Central memory CD8-positive, alpha-beta T cell (primary cell): ENCODE measurements at regions not wholly inside any gene's neighbourhood (a gene's known extent, or its start where the extent isn't known, plus 50 kb on each side); places are given as distances from the start of the nearest gene placed in this dataset.
"Not testable (repeated sequence)": the region's sequence is repeated elsewhere in the genome, so short reads cannot be mapped to it uniquely, and the experiment has no call there.

Experiments used
- ATAC-seq: fragments of 150-1000 bp; cut with Tn5 transposase; replicated peaks from 2 replicates; pipeline ENCODE4 v1.10.0; 2022; ENCODE audit warnings: mild to moderate bottlenecking, moderate FRiP score, moderate number of reproducible peaks; ENCODE audit not compliant: poor library complexity, severe bottlenecking; ENCODE audit errors: extremely low read depth
- DNase-seq, 2 donors: peaks; one replicate each; pipeline ENCODE4 v3.0.0; 2021; ENCODE audit warnings: low spot score in 2 of 2
- H3K27ac Mint-ChIP-seq: one replicate; pipeline ENCODE4 v1.8.0; 2022; ENCODE audit warnings: low read depth, mild to moderate bottlenecking, moderate library complexity, mixed read lengths
- H3K27me3 Mint-ChIP-seq: one replicate; pipeline ENCODE4 v1.8.0; 2022; ENCODE audit warnings: mixed read lengths
- H3K36me3 Mint-ChIP-seq: one replicate; pipeline ENCODE4 v1.8.0; 2022; ENCODE audit warnings: mild to moderate bottlenecking, moderate library complexity, mixed read lengths; ENCODE audit not compliant: insufficient read depth
- H3K4me1 Mint-ChIP-seq: one replicate; pipeline ENCODE4 v1.8.0; 2022; ENCODE audit warnings: mixed read lengths
- H3K4me3 Mint-ChIP-seq: one replicate; pipeline ENCODE4 v1.8.0; 2022; ENCODE audit warnings: mild to moderate bottlenecking, moderate library complexity, mixed read lengths
- H3K9me3 Mint-ChIP-seq: one replicate; pipeline ENCODE4 v1.8.0; 2022; ENCODE audit warnings: mixed read lengths

GRCh38 chr12:34097213-34097612 lies 74.9 kb downstream of the ALG10 start:
- Mint-ChIP-seq H3K36me3 (peaks cover 2% of the 10 kb centered on the region), H3K4me3 (no peak overlapping the region), H3K27ac (no peak overlapping the region), H3K4me1 (no peaks in the 10 kb centered on the region), H3K27me3 (peaks cover 25% of the 10 kb centered on the region), H3K9me3 (no peaks in the 10 kb centered on the region)
- DNase-seq (no peak), ATAC-seq (no peak)

GRCh38 chr12:34105392-34105933 lies 83.2 kb downstream of the ALG10 start:
- no peaks in the 10 kb centered on the region for H3K9me3 Mint-ChIP-seq
- no peak overlapping the region for H3K4me3 Mint-ChIP-seq
- no peaks in the 10 kb centered on the region for H3K36me3 Mint-ChIP-seq
- no peak overlapping the region for H3K27ac Mint-ChIP-seq
- no peaks in the 10 kb centered on the region for H3K4me1 Mint-ChIP-seq
- no peak for ATAC-seq
- no peak for DNase-seq
- peaks cover 40% of the 10 kb centered on the region for H3K27me3 Mint-ChIP-seq

- no peaks in the 10 kb centered on the region for H3K4me1 Mint-ChIP-seq
- no peak overlapping the region for H3K4me3 Mint-ChIP-seq
- H3K27ac Mint-ChIP-seq: no peak overlapping the region
- no peaks in the 10 kb centered on the region for H3K36me3 Mint-ChIP-seq
- peaks cover 40% of the 10 kb centered on the region for H3K27me3 Mint-ChIP-seq
- DNase-seq (no peak), ATAC-seq (no peak)
- H3K9me3 Mint-ChIP-seq: no peaks in the 10 kb centered on the region
Measured at GRCh38 chr12:34106172-34106571, 83.9 kb downstream of the ALG10 start.

GRCh38 chr12:34107016-34107415 lies 84.7 kb downstream of the ALG10 start:
- Mint-ChIP-seq H3K36me3 (no peaks in the 10 kb centered on the region), H3K27ac (no peak overlapping the region), H3K4me1 (no peaks in the 10 kb centered on the region), H3K4me3 (no peak overlapping the region), H3K27me3 (peaks cover 34% of the 10 kb centered on the region), H3K9me3 (no peaks in the 10 kb centered on the region)
- ATAC-seq (no peak), DNase-seq (no peak)

GRCh38 chr12:34107781-34108404 lies 85.6 kb downstream of the ALG10 start:
- Mint-ChIP-seq H3K27ac (no peak overlapping the region), H3K36me3 (no peaks in the 10 kb centered on the region), H3K4me3 (no peak overlapping the region), H3K27me3 (peaks cover 25% of the 10 kb centered on the region), H3K4me1 (no peaks in the 10 kb centered on the region), H3K9me3 (no peaks in the 10 kb centered on the region)
- no peak for DNase-seq
- no peak for ATAC-seq

- no peaks in the 10 kb centered on the region for H3K36me3 Mint-ChIP-seq
- H3K9me3 Mint-ChIP-seq: no peaks in the 10 kb centered on the region
- DNase-seq (no peak), ATAC-seq (no peak)
- no peak overlapping the region for H3K4me3 Mint-ChIP-seq
- H3K27me3 Mint-ChIP-seq: peaks cover 25% of the 10 kb centered on the region
- no peaks in the 10 kb centered on the region for H3K4me1 Mint-ChIP-seq
- no peak overlapping the region for H3K27ac Mint-ChIP-seq
Measured at GRCh38 chr12:34108405-34108803, 86.1 kb downstream of the ALG10 start.

GRCh38 chr12:34108967-34109366 lies 86.7 kb downstream of the ALG10 start:
- no peaks in the 10 kb centered on the region for H3K36me3 Mint-ChIP-seq
- H3K27me3 Mint-ChIP-seq: peaks cover 25% of the 10 kb centered on the region
- no peaks in the 10 kb centered on the region for H3K9me3 Mint-ChIP-seq
- DNase-seq (no peak), ATAC-seq (no peak)
- H3K27ac Mint-ChIP-seq: no peak overlapping the region
- no peak overlapping the region for H3K4me3 Mint-ChIP-seq
- H3K4me1 Mint-ChIP-seq: no peaks in the 10 kb centered on the region

- no peak overlapping the region for H3K27ac Mint-ChIP-seq
- DNase-seq: no peak
- H3K9me3 Mint-ChIP-seq: no peaks in the 10 kb centered on the region
- no peaks in the 10 kb centered on the region for H3K36me3 Mint-ChIP-seq
- H3K27me3 Mint-ChIP-seq: peaks cover 25% of the 10 kb centered on the region
- H3K4me1 Mint-ChIP-seq: no peaks in the 10 kb centered on the region
- no peak overlapping the region for H3K4me3 Mint-ChIP-seq
- no peak for ATAC-seq
Measured at GRCh38 chr12:34109390-34109789, 87.1 kb downstream of the ALG10 start.

- H3K4me3 Mint-ChIP-seq, ATAC-seq, H3K36me3 Mint-ChIP-seq, H3K27ac Mint-ChIP-seq, H3K4me1 Mint-ChIP-seq, H3K9me3 Mint-ChIP-seq, DNase-seq: not testable (repeated sequence)
- peaks cover 19% of the 10 kb centered on the region for H3K27me3 Mint-ChIP-seq
Measured at GRCh38 chr12:34109909-34110531, 87.7 kb downstream of the ALG10 start.

- H3K36me3 Mint-ChIP-seq: no peaks in the 10 kb centered on the region
- no peak overlapping the region for H3K4me3 Mint-ChIP-seq
- no peaks in the 10 kb centered on the region for H3K27me3 Mint-ChIP-seq
- no peak for ATAC-seq
- no peaks in the 10 kb centered on the region for H3K4me1 Mint-ChIP-seq
- no peak for DNase-seq
- no peak overlapping the region for H3K27ac Mint-ChIP-seq
- H3K9me3 Mint-ChIP-seq: no peaks in the 10 kb centered on the region
Measured at GRCh38 chr12:34119366-34119765, 97.1 kb downstream of the ALG10 start.

- DNase-seq (no peak), ATAC-seq (no peak)
- H3K27me3 Mint-ChIP-seq: peaks cover 1% of the 10 kb centered on the region
- no peak overlapping the region for H3K4me3 Mint-ChIP-seq
- no peaks in the 10 kb centered on the region for H3K36me3 Mint-ChIP-seq
- H3K9me3 Mint-ChIP-seq: peaks cover under 1% of the 10 kb centered on the region
- H3K27ac Mint-ChIP-seq: no peak overlapping the region
- peaks cover 10% of the 10 kb centered on the region for H3K4me1 Mint-ChIP-seq
Measured at GRCh38 chr12:34121360-34121759, 99.1 kb downstream of the ALG10 start.

- H3K27me3 Mint-ChIP-seq, H3K27ac Mint-ChIP-seq, H3K9me3 Mint-ChIP-seq, ATAC-seq, H3K36me3 Mint-ChIP-seq, H3K4me3 Mint-ChIP-seq: not testable (repeated sequence)
- DNase-seq: peak; percentile 32 to 45
- peaks cover 17% of the 10 kb centered on the region for H3K4me1 Mint-ChIP-seq
Measured at GRCh38 chr12:34123092-34123491, 100.8 kb downstream of the ALG10 start.

GRCh38 chr12:34124608-34125007 lies 102.3 kb downstream of the ALG10 start:
- DNase-seq (no peak), ATAC-seq (no peak)
- H3K4me3 Mint-ChIP-seq: no peak overlapping the region
- peaks cover 17% of the 10 kb centered on the region for H3K4me1 Mint-ChIP-seq
- no peaks in the 10 kb centered on the region for H3K36me3 Mint-ChIP-seq
- H3K9me3 Mint-ChIP-seq: peaks cover 5% of the 10 kb centered on the region
- peaks cover 23% of the 10 kb centered on the region for H3K27me3 Mint-ChIP-seq
- H3K27ac Mint-ChIP-seq: no peak overlapping the region
